ENCODE measurements at regions not wholly inside any gene's neighbourhood (a gene's known extent, or its start where the extent isn't known, plus 50 kb on each side); places are given as distances from the start of the nearest gene placed in this dataset.

DNA sequence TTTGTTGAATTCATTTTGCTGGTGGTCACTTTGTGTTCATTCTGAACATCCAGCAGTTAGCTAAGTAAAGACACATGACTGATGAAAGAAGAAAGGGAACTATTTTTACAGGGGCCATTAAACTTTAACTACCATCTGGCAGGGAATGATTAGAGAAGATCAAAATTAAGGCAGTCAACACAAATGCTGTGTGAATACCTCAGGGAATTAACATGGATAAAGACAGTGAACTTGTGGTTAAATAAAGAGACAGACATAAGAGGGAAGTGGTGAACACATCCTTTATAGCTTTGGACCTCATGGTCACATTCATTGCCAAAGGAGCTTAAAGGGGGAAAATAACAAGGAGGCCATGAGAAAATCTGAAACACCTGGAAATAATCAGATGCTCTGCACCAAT lies 52.6 kb upstream of the ATP5MC3 start:
- Histone ChIP-seq H3K27ac (no peak overlapping the region), H3K4me3 (ENCODE audit: low read depth in 1 of 2, low read length in 1 of 2) (no peak overlapping the region), H3K9me3 (no peaks in the 10 kb centered on the region)

DNA sequence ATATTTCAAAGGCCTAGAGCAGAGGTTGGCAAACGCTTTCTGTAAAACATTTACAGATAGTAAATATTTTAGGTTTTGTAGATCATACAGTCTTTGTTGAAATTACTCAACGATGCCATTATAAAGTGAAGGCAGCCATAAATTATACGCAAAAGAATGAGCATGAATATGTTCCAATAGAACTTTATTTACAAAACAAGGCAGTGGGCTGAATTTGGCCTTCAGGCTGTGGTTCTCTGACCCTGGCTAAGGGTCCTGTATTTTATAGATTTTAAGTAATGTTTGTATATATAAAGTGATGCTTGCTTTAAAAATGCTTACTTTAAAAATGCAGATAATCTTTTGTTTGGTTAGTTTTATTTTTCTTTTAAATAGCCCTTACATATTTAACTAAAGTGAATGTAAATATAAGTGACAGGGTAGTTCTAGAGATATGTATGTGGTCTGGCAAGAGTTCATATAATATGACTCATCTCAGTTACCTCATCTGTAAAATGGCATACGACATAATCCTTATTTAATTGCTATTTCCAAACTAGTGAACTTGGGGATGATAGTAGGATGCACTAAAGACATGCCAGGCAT lies 51.7 kb upstream of the ATP5MC3 start:
- H3K9me3 ChIP-seq: no peaks in the 10 kb centered on the region
- peaks cover 63% of the 10 kb centered on the region for H3K27me3 ChIP-seq
- H3K36me3 ChIP-seq: no peaks in the 10 kb centered on the region
- no peak overlapping the region for H3K4me3 ChIP-seq (ENCODE audit: low read depth in 1 of 2, low read length in 1 of 2)
- TF ChIP-seq CTCF (IDR thresholded peaks at IDR 0.05): no peak
- no peaks in the 10 kb centered on the region for H3K4me1 ChIP-seq (ENCODE audit: control insufficient read depth in 1 of 2, insufficient read depth in 1 of 2, low read depth in 1 of 2, low read length in 1 of 2)
- no peak overlapping the region for H3K27ac ChIP-seq

More for the DNA sequence above, 52.6 kb upstream of the ATP5MC3 start:
- Histone ChIP-seq H3K27me3 (peaks cover 62% of the 10 kb centered on the region), H3K4me1 (ENCODE audit: control insufficient read depth in 1 of 2, insufficient read depth in 1 of 2, low read depth in 1 of 2, low read length in 1 of 2) (no peaks in the 10 kb centered on the region), H3K36me3 (no peaks in the 10 kb centered on the region)
- no peak for TF ChIP-seq CTCF (IDR thresholded peaks at IDR 0.05)
